Stimulated activated CD8-positive, alpha-beta memory T cell treated with anti-CD3 and anti-CD28 coated beads, Interleukin-12 subunit alpha, Interleukin-12 subunit beta, amount 100 ng/mL, for 24 hours (primary cell): ENCODE measurements at regions not wholly inside any gene's neighbourhood (a gene's known extent, or its start where the extent isn't known, plus 50 kb on each side); places are given as distances from the start of the nearest gene placed in this dataset.
A peak's percentile ranks its signal among the peaks of the same experiment; 100 is the strongest.
"Not testable (repeated sequence)": the region's sequence is repeated elsewhere in the genome, so short reads cannot be mapped to it uniquely, and the experiment has no call there.

Experiments
- DNase-seq: peaks from one replicate; pipeline ENCODE4 v3.0.0-alpha.2; 2020; ENCODE audit errors: extremely low read depth

- DNase-seq = no peak
Measured at GRCh38 chr9:94033383-94033782, 50.9 kb upstream of the PTPDC1 start.

GRCh38 chr9:94031946-94032345 is 52.3 kb upstream of the PTPDC1 start:
- DNase-seq = no peak

GRCh38 chr9:94031380-94031779 is 52.9 kb upstream of the PTPDC1 start:
- no peak for DNase-seq

GRCh38 chr9:94030318-94031179 is 53.7 kb upstream of the PTPDC1 start:
- peak; percentile 47 for DNase-seq

GRCh38 chr9:94029932-94030317 is 54.3 kb upstream of the PTPDC1 start:
- no peak for DNase-seq

- DNase-seq = no peak
Measured at GRCh38 chr9:94026816-94027215, 57.4 kb upstream of the PTPDC1 start.

GRCh38 chr9:94022476-94022875 is 61.8 kb upstream of the PTPDC1 start:
- not testable (repeated sequence) for DNase-seq

- not testable (repeated sequence) for DNase-seq
Measured at GRCh38 chr9:94020836-94021235, 63.4 kb upstream of the PTPDC1 start.

- DNase-seq = no peak
Measured at GRCh38 chr9:94018628-94019027, 63.5 kb upstream of the BARX1 start.

- no peak for DNase-seq
Measured at GRCh38 chr9:94017939-94018531, 62.9 kb upstream of the BARX1 start.

GRCh38 chr9:94016744-94017143 is 61.6 kb upstream of the BARX1 start:
- DNase-seq = no peak

- DNase-seq = no peak
Measured at GRCh38 chr9:94014920-94015319, 59.8 kb upstream of the BARX1 start.

GRCh38 chr9:94014066-94014654 is 59.0 kb upstream of the BARX1 start:
- no peak for DNase-seq

GRCh38 chr9:94010980-94011533 is 55.9 kb upstream of the BARX1 start:
- DNase-seq = no peak

GRCh38 chr9:94005272-94005901 is 50.2 kb upstream of the BARX1 start:
- no peak for DNase-seq
